Lower leg skin (tissue), 4 donors: ENCODE measurements at regions not wholly inside any gene's neighbourhood (a gene's known extent, or its start where the extent isn't known, plus 50 kb on each side); places are given as distances from the start of the nearest gene placed in this dataset.

Experiments
- DNase-seq, 2 donors: peaks; one replicate each; pipeline ENCODE4 v3.0.0-alpha.2; 2019; ENCODE audit warnings: low spot score in 2 of 2
- H3K4me3 ChIP-seq: fragments of 200-600 bp; sonication (generic); 2 replicates; pipeline ENCODE4 v1.5.1; 2017; ENCODE audit warnings: mild to moderate bottlenecking, low read depth; ENCODE audit not compliant: poor library complexity, severe bottlenecking
- POLR2A ChIP-seq, 2 donors: fragments of 450-650 bp; IDR thresholded peaks; one replicate each; pipeline ENCODE4 v1.6.1; 2016 to 2017; ENCODE audit warnings: antibody characterized with exemption in 2 of 2, mild to moderate bottlenecking in 1 of 2, moderate library complexity in 1 of 2
- WGBS, 2 donors: methylation state at CpG; one replicate each; pipeline ENCODE4 v1.1.5; 2018; 5-methylcytosine and 5-hydroxymethylcytosine counted together
- intact Hi-C: fragments of 100-400 bp; cut with DNase I; formaldehyde crosslinking; loops from one replicate; pipeline ENCODE4 v1.15.0; 2023; ENCODE audit warnings: low total_unique reads
- TF ChIP-seq, protein P1 (sequence below), 3 donors: fragments of 450-650 bp; IDR thresholded peaks; one replicate each; pipeline ENCODE4 v1.5.1; 2016; ENCODE audit warnings: antibody characterized with exemption in 3 of 3, mild to moderate bottlenecking in 3 of 3, moderate library complexity in 2 of 3

GRCh38 chr11:13074714-13075464, 65.8 kb downstream of the RASSF10 start:
- WGBS, 2 donors: 76 to 85% methylated on average over 6 of the region's 6 CpGs
- H3K4me3 ChIP-seq: no peak overlapping the region
- no peak for DNase-seq
- intact Hi-C loops: no loop called here
- TF ChIP-seq, protein P1, sequence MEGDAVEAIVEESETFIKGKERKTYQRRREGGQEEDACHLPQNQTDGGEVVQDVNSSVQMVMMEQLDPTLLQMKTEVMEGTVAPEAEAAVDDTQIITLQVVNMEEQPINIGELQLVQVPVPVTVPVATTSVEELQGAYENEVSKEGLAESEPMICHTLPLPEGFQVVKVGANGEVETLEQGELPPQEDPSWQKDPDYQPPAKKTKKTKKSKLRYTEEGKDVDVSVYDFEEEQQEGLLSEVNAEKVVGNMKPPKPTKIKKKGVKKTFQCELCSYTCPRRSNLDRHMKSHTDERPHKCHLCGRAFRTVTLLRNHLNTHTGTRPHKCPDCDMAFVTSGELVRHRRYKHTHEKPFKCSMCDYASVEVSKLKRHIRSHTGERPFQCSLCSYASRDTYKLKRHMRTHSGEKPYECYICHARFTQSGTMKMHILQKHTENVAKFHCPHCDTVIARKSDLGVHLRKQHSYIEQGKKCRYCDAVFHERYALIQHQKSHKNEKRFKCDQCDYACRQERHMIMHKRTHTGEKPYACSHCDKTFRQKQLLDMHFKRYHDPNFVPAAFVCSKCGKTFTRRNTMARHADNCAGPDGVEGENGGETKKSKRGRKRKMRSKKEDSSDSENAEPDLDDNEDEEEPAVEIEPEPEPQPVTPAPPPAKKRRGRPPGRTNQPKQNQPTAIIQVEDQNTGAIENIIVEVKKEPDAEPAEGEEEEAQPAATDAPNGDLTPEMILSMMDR (IDR thresholded peaks at IDR 0.05): no peak
- TF ChIP-seq POLR2A (IDR thresholded peaks at IDR 0.05): no peak

- intact Hi-C loops: no loop called here
- no peak for DNase-seq
- 54 to 71% methylated on average over 2 of the region's 2 CpGs for WGBS, 2 donors
- TF ChIP-seq, protein P1 (IDR thresholded peaks at IDR 0.05): no peak
- TF ChIP-seq POLR2A (IDR thresholded peaks at IDR 0.05): no peak
- no peak overlapping the region for H3K4me3 ChIP-seq
Measured at GRCh38 chr11:13076961-13077360, 67.8 kb downstream of the RASSF10 start.

DNA sequence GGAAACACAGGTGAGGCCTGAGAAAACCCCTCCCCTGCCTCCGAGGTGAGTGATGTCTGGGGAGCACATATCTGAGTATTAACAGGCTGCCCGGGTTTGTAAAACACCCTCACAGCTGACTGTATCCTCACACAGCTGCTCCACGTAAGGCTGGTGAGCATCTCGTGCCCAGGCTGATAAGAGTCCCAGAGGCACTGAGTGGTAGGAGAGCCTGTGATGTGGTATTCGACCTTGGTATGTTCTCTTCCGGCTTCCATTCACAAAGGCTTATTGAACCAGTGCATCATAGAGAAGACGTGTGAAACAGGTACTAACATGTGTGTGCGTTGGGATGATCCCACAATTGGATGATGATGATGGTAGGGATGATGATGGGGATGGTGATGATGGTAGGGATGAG, 71.7 kb downstream of the RASSF10 start:
- WGBS, 2 donors: 87 to 88% methylated on average over 8 of the region's 8 CpGs

GRCh38 chr11:13082588-13082987, 73.5 kb downstream of the RASSF10 start:
- no peak for DNase-seq
- TF ChIP-seq, protein P1 (IDR thresholded peaks at IDR 0.05): no peak
- no peak for TF ChIP-seq POLR2A (IDR thresholded peaks at IDR 0.05)

More for the DNA sequence above, 71.7 kb downstream of the RASSF10 start:
- no peak overlapping the region for H3K4me3 ChIP-seq
- intact Hi-C loops: no loop called here
- no peak for TF ChIP-seq POLR2A (IDR thresholded peaks at IDR 0.05)
- TF ChIP-seq, protein P1 (IDR thresholded peaks at IDR 0.05): no peak
- no peak for DNase-seq

DNA sequence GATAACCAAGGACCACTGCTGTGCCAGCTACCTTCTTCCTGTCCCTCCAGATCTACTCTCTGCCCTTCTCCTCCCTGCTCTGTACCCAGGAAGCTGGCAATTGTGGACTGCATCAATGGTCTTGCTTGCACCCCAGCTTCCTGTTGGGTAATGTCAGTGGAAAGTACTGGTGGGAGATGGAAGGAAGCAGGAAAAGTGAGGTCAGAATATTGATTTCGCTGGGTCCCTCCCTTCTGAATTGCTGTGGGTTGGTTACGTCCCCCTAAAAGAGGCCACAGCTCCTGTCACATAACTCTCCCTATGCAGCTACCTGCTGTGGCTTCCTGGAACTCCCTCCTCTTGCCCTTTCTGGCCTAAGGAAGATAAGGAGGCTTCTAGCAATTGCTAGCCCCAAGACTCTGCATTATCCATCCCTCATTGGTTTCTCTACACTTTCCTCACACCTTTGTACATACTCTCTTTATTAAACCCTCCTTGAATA, 81.2 kb downstream of the RASSF10 start:
- H3K4me3 ChIP-seq: no peak overlapping the region
- intact Hi-C loops: no loop called here
- DNase-seq: no peak
- 81 to 86% methylated on average over 2 of the region's 2 CpGs for WGBS, 2 donors
- TF ChIP-seq, protein P1 (IDR thresholded peaks at IDR 0.05): no peak
- TF ChIP-seq POLR2A (IDR thresholded peaks at IDR 0.05): no peak

More at GRCh38 chr11:13082588-13082987, 73.5 kb downstream of the RASSF10 start:
- no peak overlapping the region for H3K4me3 ChIP-seq
- 94 to 100% methylated on average over 1 of the region's 1 CpG for WGBS, 2 donors
- intact Hi-C loops: no loop called here
